Peyer's patch (tissue), 4 donors: ENCODE measurements at regions not wholly inside any gene's neighbourhood (a gene's known extent, or its start where the extent isn't known, plus 50 kb on each side); places are given as distances from the start of the nearest gene placed in this dataset.
"Not testable (repeated sequence)": the region's sequence is repeated elsewhere in the genome, so short reads cannot be mapped to it uniquely, and the experiment has no call there.

Experiments used
- DNase-seq, 3 donors: peaks; one replicate each; pipeline ENCODE4 v3.0.0-alpha.2; 2017 to 2019
- H3K27ac ChIP-seq, 4 donors: fragments of 200-600 bp; sonication (generic); one replicate each; pipeline ENCODE4 v1.5.1; 2016 to 2019
- H3K27me3 ChIP-seq, 2 donors: fragments of 200-600 bp; sonication (generic); one replicate each; pipeline ENCODE4 v1.5.1; 2019
- H3K36me3 ChIP-seq, 3 donors: fragments of 200-600 bp; sonication (generic); one replicate each; pipeline ENCODE4 v1.5.1; 2016 to 2019
- H3K4me1 ChIP-seq, 4 donors: fragments of 200-600 bp; sonication (generic); one replicate each; pipeline ENCODE4 v1.5.1; 2016 to 2019
- H3K4me3 ChIP-seq, 4 donors: fragments of 200-600 bp; sonication (generic); 1 replicate in 3 of 4; 2 replicates in 1 of 4; pipeline ENCODE4 v1.5.1; 2016 to 2019; ENCODE audit warnings: mild to moderate bottlenecking in 1 of 4
- H3K9me3 ChIP-seq, 4 donors: fragments of 200-600 bp; sonication (generic); one replicate each; pipeline ENCODE4 v1.5.1; 2016 to 2019; ENCODE audit warnings: mild to moderate bottlenecking in 1 of 4
- CTCF ChIP-seq, 6 experiments: fragments of 450-650 bp in 4 of 6; fragments of 200-600 bp in 2 of 6; sonication (generic) in 1 of 6; IDR thresholded peaks; one replicate each; pipeline ENCODE4 v1.5.1; 2017 to 2019; ENCODE audit warnings: antibody characterized with exemption in 6 of 6, mild to moderate bottlenecking in 3 of 6, moderate library complexity in 1 of 6
- POLR2A ChIP-seq, 2 donors: fragments of 450-650 bp; IDR thresholded peaks; one replicate each; pipeline ENCODE4 v1.5.1; 2017; ENCODE audit warnings: antibody characterized with exemption in 2 of 2, mild to moderate bottlenecking in 2 of 2, moderate library complexity in 2 of 2

GRCh38 chr14:21802441-21802840 lies 128.8 kb upstream of the OR4E1 start:
- Histone ChIP-seq H3K27ac (no peak overlapping the region), H3K4me1 (no peaks in the 10 kb centered on the region), H3K36me3 (no peaks in the 10 kb centered on the region), H3K9me3 (no peaks in the 10 kb centered on the region), H3K4me3 (no peak overlapping the region), H3K27me3 (no peaks in the 10 kb centered on the region)
- no peak for DNase-seq
- no peak for TF ChIP-seq CTCF (IDR thresholded peaks at IDR 0.05)
- TF ChIP-seq POLR2A (IDR thresholded peaks at IDR 0.05): no peak

- Histone ChIP-seq H3K27me3 (no peaks in the 10 kb centered on the region), H3K27ac (no peak overlapping the region), H3K36me3 (no peaks in the 10 kb centered on the region), H3K4me1 (no peaks in the 10 kb centered on the region), H3K9me3 (no peaks in the 10 kb centered on the region), H3K4me3 (no peak overlapping the region)
- TF ChIP-seq CTCF (IDR thresholded peaks at IDR 0.05) (no peak), POLR2A (IDR thresholded peaks at IDR 0.05) (no peak)
- no peak for DNase-seq
Measured at GRCh38 chr14:21796916-21797315, 123.3 kb upstream of the OR4E1 start.

GRCh38 chr14:21795456-21795855 lies 121.8 kb upstream of the OR4E1 start:
- Histone ChIP-seq H3K36me3 (no peaks in the 10 kb centered on the region), H3K4me1 (no peaks in the 10 kb centered on the region), H3K27me3 (no peaks in the 10 kb centered on the region), H3K27ac (no peak overlapping the region), H3K9me3 (no peaks in the 10 kb centered on the region), H3K4me3 (no peak overlapping the region)
- DNase-seq: no peak
- TF ChIP-seq CTCF (IDR thresholded peaks at IDR 0.05): no peak

GRCh38 chr14:21791749-21792148 lies 118.1 kb upstream of the OR4E1 start:
- Histone ChIP-seq H3K27ac (no peak overlapping the region), H3K4me1 (no peaks in the 10 kb centered on the region), H3K4me3 (no peak overlapping the region), H3K9me3 (no peaks in the 10 kb centered on the region), H3K27me3 (no peaks in the 10 kb centered on the region), H3K36me3 (no peaks in the 10 kb centered on the region)
- TF ChIP-seq CTCF (IDR thresholded peaks at IDR 0.05): no peak
- no peak for TF ChIP-seq POLR2A (IDR thresholded peaks at IDR 0.05)
- no peak for DNase-seq

GRCh38 chr14:21788687-21789086 lies 115.1 kb upstream of the OR4E1 start:
- H3K4me3 ChIP-seq, H3K27ac ChIP-seq, H3K36me3 ChIP-seq, H3K27me3 ChIP-seq, H3K4me1 ChIP-seq, H3K9me3 ChIP-seq, DNase-seq: not testable (repeated sequence)

GRCh38 chr14:21787242-21787641 lies 113.6 kb upstream of the OR4E1 start:
- not testable (repeated sequence) for H3K4me1 ChIP-seq, H3K27me3 ChIP-seq, H3K36me3 ChIP-seq, H3K4me3 ChIP-seq, DNase-seq, H3K27ac ChIP-seq, H3K9me3 ChIP-seq

- H3K36me3 ChIP-seq: no peaks in the 10 kb centered on the region
- H3K9me3 ChIP-seq: no peaks in the 10 kb centered on the region
- H3K4me1 ChIP-seq: no peaks in the 10 kb centered on the region
- no peak overlapping the region for H3K4me3 ChIP-seq
- DNase-seq: no peak
- H3K27ac ChIP-seq: no peak overlapping the region
- no peak for TF ChIP-seq CTCF (IDR thresholded peaks at IDR 0.05)
- no peak for TF ChIP-seq POLR2A (IDR thresholded peaks at IDR 0.05)
- no peaks in the 10 kb centered on the region for H3K27me3 ChIP-seq
Measured at GRCh38 chr14:21781543-21781942, 107.9 kb upstream of the OR4E1 start.
